ENCODE measurements at regions not wholly inside any gene's neighbourhood (a gene's known extent, or its start where the extent isn't known, plus 50 kb on each side); places are given as distances from the start of the nearest gene placed in this dataset.

DNA sequence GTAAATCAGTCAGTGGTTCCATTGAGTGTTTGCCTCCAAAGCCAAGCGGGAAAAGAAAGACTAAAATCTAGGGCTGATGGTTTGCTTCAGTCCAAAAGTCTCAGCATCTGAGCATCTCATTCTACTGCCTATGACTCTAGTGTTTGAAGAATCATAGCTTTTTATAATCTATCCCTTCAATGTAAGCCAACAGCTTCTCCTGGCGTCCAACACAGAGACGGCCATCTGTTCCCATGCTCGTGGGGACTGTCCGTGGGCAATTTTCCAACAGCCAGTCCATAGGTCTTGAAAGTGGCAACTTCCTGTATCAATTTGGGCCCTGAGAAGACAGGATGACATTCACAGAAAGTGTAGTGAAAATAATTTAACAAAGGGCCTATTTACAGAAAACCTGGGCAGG, 544.4 kb upstream of the TMEM132C start:
- no peaks in the 10 kb centered on the region for H3K9me3 ChIP-seq (ENCODE audit: insufficient read depth in 2 of 2, low read depth in 1 of 2, low read length in 1 of 2)
- H4K20me1 ChIP-seq (replicated peaks in 1 of 2; ENCODE audit: control insufficient read depth in 1 of 2, insufficient read depth in 2 of 2, low read length in 2 of 2) = no peaks in the 10 kb centered on the region
- TF ChIP-seq CHD2 (IDR thresholded peaks at IDR 0.05; ENCODE audit: low read length) (no peak), CTCF (IDR thresholded peaks at IDR 0.05; ENCODE audit: control extremely low read depth in 1 of 3, insufficient read depth in 1 of 3, low read depth in 1 of 3, low read length in 3 of 3) (no peak), YY1 (IDR thresholded peaks at IDR 0.05; ENCODE audit: low read depth, low read length) (no peak), KDM5A (IDR thresholded peaks at IDR 0.05; ENCODE audit: low read length) (no peak), RAD21 (IDR thresholded peaks at IDR 0.05 in 1 of 2, conservative IDR thresholded peaks at IDR 0.05 in 1 of 2; ENCODE audit: low read depth in 2 of 2, low read length in 2 of 2) (no peak), SIX5 (IDR thresholded peaks at IDR 0.05; ENCODE audit: low read depth, low read length) (no peak), ASH2L (IDR thresholded peaks at IDR 0.05; ENCODE audit: low read length) (no peak), TBP (IDR thresholded peaks at IDR 0.05; ENCODE audit: low read depth, low read length) (no peak), MAX (IDR thresholded peaks at IDR 0.05) (no peak)
- no peak overlapping the region for H3K4me2 ChIP-seq (ENCODE audit: insufficient read depth in 1 of 2, low read depth in 2 of 2, low read length in 2 of 2)
- no peaks in the 10 kb centered on the region for H3K79me2 ChIP-seq (ENCODE audit: control insufficient read depth in 1 of 2, insufficient read depth in 2 of 2, low read length in 2 of 2)
- peaks cover 0 to 4% (median 0%) of the 10 kb centered on the region in 4 experiments; a peak in 2 of 7 replicates for H3K4me1 ChIP-seq (replicated peaks in 1 of 4; ENCODE audit: control insufficient read depth in 3 of 4, insufficient read depth in 4 of 4, low read length in 3 of 4)
- no peaks in the 10 kb centered on the region for H3K23me2 ChIP-seq (ENCODE audit: low read depth, low read length)
- no peak overlapping the region for H3K4me3 ChIP-seq (ENCODE audit: extremely low read depth in 1 of 4, insufficient read depth in 2 of 4, low read depth in 3 of 4, low read length in 4 of 4)
- H3K9ac ChIP-seq (replicated peaks in 1 of 4; ENCODE audit: extremely low read depth in 1 of 4, low read depth in 3 of 4, low read length in 3 of 4) = no peak overlapping the region
- H3K14ac ChIP-seq (ENCODE audit: insufficient read length) = no peak overlapping the region
- H2BK120ac ChIP-seq (replicated peaks; ENCODE audit: low read depth, low read length) = no peak overlapping the region
- no peak overlapping the region for H3K56ac ChIP-seq (replicated peaks; ENCODE audit: insufficient read length, low read depth, low read length)
- no peak overlapping the region for H2BK15ac ChIP-seq (ENCODE audit: low read length)
- ChIA-PET POLR2A (ENCODE audit: partially characterized antibody) (no interaction called here), CTCF (ENCODE audit: partially characterized antibody) (interaction anchor here (0.8 to 5.3 kb wide), 4 partner anchors 9 to 394 kb away, joined by 3 to 49 read pairs (median 4); no protein-coding TSS in a partner anchor)
- H2BK20ac ChIP-seq (ENCODE audit: low read length) = no peak overlapping the region
- H2AK5ac ChIP-seq (ENCODE audit: low read depth, low read length) = no peak overlapping the region
- no peaks in the 10 kb centered on the region for H3K36me3 ChIP-seq (ENCODE audit: control insufficient read depth in 2 of 4, insufficient read depth in 4 of 4, low read length in 3 of 4)
- no peak overlapping the region for H2BK5ac ChIP-seq (ENCODE audit: low read depth, low read length)
- no peak overlapping the region for H3K4ac ChIP-seq (replicated peaks; ENCODE audit: insufficient read length, low read depth, low read length)
- FAIRE-seq (no peak), DNase-seq (ENCODE audit: low read depth in 1 of 2, low spot score in 2 of 2) (no peak)
- H3K23ac ChIP-seq (ENCODE audit: insufficient read length) = no peak overlapping the region
- no peak overlapping the region for H4K5ac ChIP-seq (ENCODE audit: insufficient read length, low read depth, low read length)
- peak overlapping the region; percentile 43; the same call in 1 of the 2 replicates for H2AFZ ChIP-seq (ENCODE audit: low read length)
- H3K27ac ChIP-seq (ENCODE audit: low read depth, low read length) = no peak overlapping the region
- H2BK12ac ChIP-seq (ENCODE audit: low read depth, low read length) = no peak overlapping the region
- H4K8ac ChIP-seq (ENCODE audit: extremely low read depth, insufficient read depth, low read length) = no peak overlapping the region
- H3K27me3 ChIP-seq (replicated peaks in 1 of 4; ENCODE audit: control insufficient read depth in 3 of 4, extremely low read depth in 1 of 4, insufficient read depth in 3 of 4, low read length in 3 of 4) = no peaks in the 10 kb centered on the region
- no peak overlapping the region for H3K18ac ChIP-seq (ENCODE audit: extremely low read depth, low read length)
- no peak overlapping the region for H4K91ac ChIP-seq (replicated peaks; ENCODE audit: insufficient read length, low read length)
- peaks cover 2% of the 10 kb centered on the region; the same call in 1 of the 2 replicates for H3K79me1 ChIP-seq (ENCODE audit: low read depth, low read length)
- WGBS, 2 experiments (ENCODE audit: extremely low coverage in 1 of 2, insufficient coverage in 1 of 2, insufficient read length in 1 of 2, insufficient replicate concordance in 2 of 2, low coverage in 1 of 2, low lambda C conversion rate in 2 of 2, missing lambda C conversion rate in 1 of 2) = 85% methylated on average over 5 of the region's 5 CpGs; no CpG with 5 or more reads in 1 of the 2 experiments
